PC-9 (cell line): ENCODE measurements at regions not wholly inside any gene's neighbourhood (a gene's known extent, or its start where the extent isn't known, plus 50 kb on each side); places are given as distances from the start of the nearest gene placed in this dataset.

Experiments used
- CTCF ChIP-seq: fragments of 200-600 bp; sonication (generic); conservative IDR thresholded peaks from 2 replicates; pipeline ENCODE4 v1.6.1; 2017; ENCODE audit warnings: mixed run types, antibody characterized with exemption, mild to moderate bottlenecking, moderate library complexity
- EZH2 ChIP-seq: fragments of 200-600 bp; sonication (generic); IDR thresholded peaks from 2 replicates; pipeline ENCODE4 v1.8.0; 2017; ENCODE audit warnings: antibody characterized with exemption, low read depth

DNA sequence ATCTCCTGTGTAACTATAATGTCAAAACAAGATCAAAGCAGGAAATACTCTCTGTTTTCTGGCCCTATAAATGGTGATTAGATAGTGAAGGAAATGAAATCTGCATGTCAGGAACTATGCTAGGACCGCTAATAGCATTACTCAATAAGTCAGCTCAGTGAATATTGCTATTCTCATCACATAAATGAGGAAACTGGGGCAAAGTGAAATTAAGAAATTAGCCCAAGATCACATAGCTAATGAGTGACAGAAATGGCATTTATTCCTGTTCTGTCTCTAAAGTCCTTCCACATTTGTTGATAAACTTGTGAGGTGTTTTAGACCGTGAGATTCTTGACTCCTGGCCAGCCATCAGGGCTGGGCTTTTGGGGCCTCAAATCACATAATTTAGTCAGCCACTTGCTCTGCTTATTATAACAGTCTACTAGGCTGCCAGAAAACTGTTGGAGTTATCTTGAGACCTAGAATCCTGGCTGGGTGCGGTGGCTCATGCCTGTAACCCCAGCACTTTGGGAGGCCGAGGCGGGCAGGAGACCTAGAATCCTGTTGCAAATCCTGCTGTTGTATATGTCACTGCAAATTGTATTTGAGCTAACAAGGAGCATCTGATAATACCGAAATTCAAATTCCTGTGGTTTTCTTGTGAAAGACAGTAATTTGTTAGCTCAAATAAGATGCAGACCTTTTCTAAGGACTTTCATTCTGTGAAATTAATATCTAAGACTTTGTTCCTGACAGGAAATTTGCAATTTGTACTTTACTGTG, 66.5 kb upstream of the SHTN1 start:
- TF ChIP-seq CTCF = no peak
- TF ChIP-seq EZH2 = no peak
